ENCODE measurements at regions not wholly inside any gene's neighbourhood (a gene's known extent, or its start where the extent isn't known, plus 50 kb on each side); places are given as distances from the start of the nearest gene placed in this dataset.
"Not testable (repeated sequence)": the region's sequence is repeated elsewhere in the genome, so short reads cannot be mapped to it uniquely, and the experiment has no call there.

- DNase-seq = not testable (repeated sequence)
Observed at GRCh38 chrX:128954697-128955096, 568.6 kb downstream of the SMARCA1 start.

- DNase-seq = no peak
Observed at GRCh38 chrX:128931071-128931470, 592.2 kb downstream of the SMARCA1 start.

- DNase-seq = peak; percentile 64
Observed at GRCh38 chrX:128929271-128930057, 593.8 kb downstream of the SMARCA1 start.

GRCh38 chrX:128928636-128929035 lies 594.7 kb downstream of the SMARCA1 start:
- DNase-seq = peak; percentile 70

- no peak for DNase-seq
Observed at GRCh38 chrX:128927363-128927762, 595.9 kb downstream of the SMARCA1 start.

- no peak for DNase-seq
Observed at GRCh38 chrX:128906753-128907152, 616.5 kb downstream of the SMARCA1 start.

GRCh38 chrX:128901018-128901417 lies 622.3 kb downstream of the SMARCA1 start:
- no peak for DNase-seq

- no peak for DNase-seq
Observed at GRCh38 chrX:128897621-128898020, 625.7 kb downstream of the SMARCA1 start.

- no peak for DNase-seq
Observed at GRCh38 chrX:128891554-128891953, 631.7 kb downstream of the SMARCA1 start.

- no peak for DNase-seq
Observed at GRCh38 chrX:128884430-128884829, 638.9 kb downstream of the SMARCA1 start.

- DNase-seq = no peak
Observed at GRCh38 chrX:128883650-128884049, 639.6 kb downstream of the SMARCA1 start.

GRCh38 chrX:128870361-128870760 lies 652.9 kb downstream of the SMARCA1 start:
- no peak for DNase-seq

- no peak for DNase-seq
Observed at GRCh38 chrX:128862557-128862956, 660.7 kb downstream of the SMARCA1 start.

GRCh38 chrX:128848374-128848773 lies 674.9 kb downstream of the SMARCA1 start:
- no peak for DNase-seq

- no peak for DNase-seq
Observed at GRCh38 chrX:128846385-128846784, 676.9 kb downstream of the SMARCA1 start.

- DNase-seq = no peak
Observed at GRCh38 chrX:128818690-128819089, 704.6 kb downstream of the SMARCA1 start.

- DNase-seq = peak; percentile 23
Observed at GRCh38 chrX:128816919-128817318, 706.4 kb downstream of the SMARCA1 start.

- DNase-seq = no peak
Observed at GRCh38 chrX:128807367-128807766, 715.9 kb downstream of the SMARCA1 start.

- no peak for DNase-seq
Observed at GRCh38 chrX:128805236-128805635, 718.1 kb downstream of the SMARCA1 start.

- no peak for DNase-seq
Observed at GRCh38 chrX:128804828-128805227, 718.5 kb downstream of the SMARCA1 start.

- DNase-seq = peak; percentile 4
Observed at GRCh38 chrX:128800138-128800537, 723.2 kb downstream of the SMARCA1 start.

- not testable (repeated sequence) for DNase-seq
Observed at GRCh38 chrX:128783139-128783538, 730.9 kb upstream of the ACTRT1 start.

- peak; percentile 54 for DNase-seq
Observed at GRCh38 chrX:128781506-128781905, 729.3 kb upstream of the ACTRT1 start.

GRCh38 chrX:128780934-128781333 lies 728.7 kb upstream of the ACTRT1 start:
- DNase-seq = no peak

GRCh38 chrX:128769495-128769894 lies 717.3 kb upstream of the ACTRT1 start:
- no peak for DNase-seq

All from NCI-H1092 treated with DMSO at 0.1 percent for 48 hours (cell line).